Epithelial cell of esophagus (primary cell): ENCODE measurements at regions not wholly inside any gene's neighbourhood (a gene's known extent, or its start where the extent isn't known, plus 50 kb on each side); places are given as distances from the start of the nearest gene placed in this dataset.

Experiments
- DNase-seq: peaks from one replicate; pipeline ENCODE4 v3.0.0; 2010; ENCODE audit warnings: low read depth
- H3K4me3 ChIP-seq: 2 replicates; pipeline ENCODE4 v1.5.1; 2011; ENCODE audit warnings: mild to moderate bottlenecking, low read length, control low read depth
- TF ChIP-seq, protein P1 (sequence below): IDR thresholded peaks from 2 replicates; pipeline ENCODE4 v1.5.1; 2011; ENCODE audit warnings: low read depth, mild to moderate bottlenecking, low read length, control low read depth, inconsistent platforms; ENCODE audit not compliant: insufficient read depth; ENCODE audit errors: missing control alignments

DNA sequence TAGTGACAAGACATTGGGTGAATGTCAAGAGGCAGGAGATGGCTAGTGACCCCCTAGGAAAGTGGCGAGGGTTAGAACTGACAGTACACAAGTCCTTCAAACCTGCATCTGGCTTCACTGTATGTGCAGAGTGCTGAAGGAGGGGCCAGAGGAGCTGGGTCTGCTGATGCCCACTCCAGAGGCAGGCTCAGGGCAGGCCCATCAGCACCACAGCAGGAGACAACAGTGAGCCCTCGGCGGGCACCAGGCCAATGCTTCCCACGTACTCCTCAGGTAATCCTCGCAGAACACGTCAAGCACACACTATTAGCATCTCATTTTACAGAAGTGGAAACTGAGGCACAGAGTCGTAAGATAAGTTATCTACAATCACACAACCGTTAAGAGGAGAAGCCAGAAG lies 76.1 kb upstream of the SH3PXD2B start:
- DNase-seq: no peak
- TF ChIP-seq, protein P1, sequence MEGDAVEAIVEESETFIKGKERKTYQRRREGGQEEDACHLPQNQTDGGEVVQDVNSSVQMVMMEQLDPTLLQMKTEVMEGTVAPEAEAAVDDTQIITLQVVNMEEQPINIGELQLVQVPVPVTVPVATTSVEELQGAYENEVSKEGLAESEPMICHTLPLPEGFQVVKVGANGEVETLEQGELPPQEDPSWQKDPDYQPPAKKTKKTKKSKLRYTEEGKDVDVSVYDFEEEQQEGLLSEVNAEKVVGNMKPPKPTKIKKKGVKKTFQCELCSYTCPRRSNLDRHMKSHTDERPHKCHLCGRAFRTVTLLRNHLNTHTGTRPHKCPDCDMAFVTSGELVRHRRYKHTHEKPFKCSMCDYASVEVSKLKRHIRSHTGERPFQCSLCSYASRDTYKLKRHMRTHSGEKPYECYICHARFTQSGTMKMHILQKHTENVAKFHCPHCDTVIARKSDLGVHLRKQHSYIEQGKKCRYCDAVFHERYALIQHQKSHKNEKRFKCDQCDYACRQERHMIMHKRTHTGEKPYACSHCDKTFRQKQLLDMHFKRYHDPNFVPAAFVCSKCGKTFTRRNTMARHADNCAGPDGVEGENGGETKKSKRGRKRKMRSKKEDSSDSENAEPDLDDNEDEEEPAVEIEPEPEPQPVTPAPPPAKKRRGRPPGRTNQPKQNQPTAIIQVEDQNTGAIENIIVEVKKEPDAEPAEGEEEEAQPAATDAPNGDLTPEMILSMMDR: no peak

DNA sequence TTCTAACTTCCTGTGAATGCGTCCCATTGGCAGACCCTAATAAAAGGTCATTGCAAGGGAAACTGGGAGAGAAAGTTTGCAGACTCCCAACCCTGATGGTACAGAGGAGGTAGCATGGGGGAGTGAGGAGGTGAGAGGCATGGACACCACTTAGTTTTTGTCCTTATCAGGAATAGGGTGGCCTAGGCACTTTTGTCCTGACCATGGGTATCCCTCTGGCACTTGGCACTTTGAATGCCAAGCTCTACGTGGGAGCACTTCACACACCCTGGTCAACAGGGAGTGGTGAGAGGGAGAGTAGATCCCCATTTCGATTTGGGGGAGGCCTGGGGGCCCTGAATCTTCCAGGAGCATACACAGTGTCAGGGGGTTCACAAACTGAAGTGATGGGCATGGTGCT lies 75.6 kb upstream of the SH3PXD2B start:
- H3K4me3 ChIP-seq: no peak overlapping the region
- TF ChIP-seq, protein P1: no peak
- no peak for DNase-seq

More for the DNA sequence above, 76.1 kb upstream of the SH3PXD2B start:
- H3K4me3 ChIP-seq: no peak overlapping the region

DNA sequence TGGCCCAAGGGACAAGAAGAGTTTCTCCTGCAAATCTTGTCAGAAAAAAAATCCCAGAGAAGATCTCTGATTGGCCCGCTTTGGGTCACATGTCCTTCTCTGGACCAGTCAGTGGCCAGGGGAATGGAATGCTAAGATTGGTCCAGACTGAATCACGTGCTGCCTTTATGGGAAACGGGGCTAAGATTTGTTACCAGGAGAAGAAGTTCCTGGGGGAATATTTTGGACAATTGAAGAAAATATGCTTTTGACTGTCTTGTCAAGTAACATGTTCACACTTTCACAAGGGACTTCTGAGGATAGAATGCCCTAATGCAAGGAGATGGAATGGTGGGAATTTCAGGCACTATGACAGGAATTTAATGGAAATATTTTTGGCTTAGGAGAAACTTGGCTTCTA lies 74.1 kb upstream of the SH3PXD2B start:
- TF ChIP-seq, protein P1: no peak
- DNase-seq: no peak
- no peak overlapping the region for H3K4me3 ChIP-seq

DNA sequence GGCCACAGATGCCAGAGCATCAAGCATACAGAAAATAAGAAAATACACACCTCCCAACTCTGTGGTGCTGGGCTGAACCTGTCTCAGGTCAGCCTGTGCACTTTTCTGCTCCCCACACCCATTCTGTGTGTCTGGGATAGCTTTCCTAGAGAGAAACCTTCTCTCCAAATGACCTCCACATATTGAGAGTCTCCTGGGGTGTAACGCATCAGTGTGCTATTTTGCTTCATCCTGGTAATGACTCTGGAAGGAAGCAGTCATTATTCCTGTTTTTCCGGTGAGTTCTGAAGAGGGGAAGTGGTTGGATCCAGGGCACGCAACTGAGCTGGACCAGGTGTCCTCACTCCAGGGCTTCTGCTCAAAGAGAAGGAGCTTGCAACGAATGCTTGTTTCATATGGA lies 73.2 kb upstream of the SH3PXD2B start:
- TF ChIP-seq, protein P1: no peak
- DNase-seq: no peak

DNA sequence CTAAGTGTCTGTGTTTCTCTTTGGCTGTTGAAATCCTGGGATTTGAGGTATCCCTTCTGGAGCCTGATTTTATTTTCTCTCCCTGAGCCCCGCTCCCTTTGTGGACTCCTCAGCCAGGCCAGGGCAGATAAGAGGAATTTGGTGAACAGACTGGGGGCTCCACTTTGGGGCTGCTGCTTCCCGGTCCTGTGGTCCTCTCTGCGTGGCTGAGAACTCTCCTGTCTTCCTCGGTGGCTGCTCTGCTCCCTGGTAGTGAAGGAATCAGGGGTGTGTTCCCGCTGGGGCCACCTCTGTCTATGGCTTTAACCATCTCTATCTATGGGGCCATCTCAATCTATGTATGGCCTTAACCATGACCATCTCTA lies 71.7 kb upstream of the SH3PXD2B start:
- H3K4me3 ChIP-seq: no peak overlapping the region
- TF ChIP-seq, protein P1: no peak
- DNase-seq: no peak

More for the DNA sequence above, 73.2 kb upstream of the SH3PXD2B start:
- H3K4me3 ChIP-seq: no peak overlapping the region

DNA sequence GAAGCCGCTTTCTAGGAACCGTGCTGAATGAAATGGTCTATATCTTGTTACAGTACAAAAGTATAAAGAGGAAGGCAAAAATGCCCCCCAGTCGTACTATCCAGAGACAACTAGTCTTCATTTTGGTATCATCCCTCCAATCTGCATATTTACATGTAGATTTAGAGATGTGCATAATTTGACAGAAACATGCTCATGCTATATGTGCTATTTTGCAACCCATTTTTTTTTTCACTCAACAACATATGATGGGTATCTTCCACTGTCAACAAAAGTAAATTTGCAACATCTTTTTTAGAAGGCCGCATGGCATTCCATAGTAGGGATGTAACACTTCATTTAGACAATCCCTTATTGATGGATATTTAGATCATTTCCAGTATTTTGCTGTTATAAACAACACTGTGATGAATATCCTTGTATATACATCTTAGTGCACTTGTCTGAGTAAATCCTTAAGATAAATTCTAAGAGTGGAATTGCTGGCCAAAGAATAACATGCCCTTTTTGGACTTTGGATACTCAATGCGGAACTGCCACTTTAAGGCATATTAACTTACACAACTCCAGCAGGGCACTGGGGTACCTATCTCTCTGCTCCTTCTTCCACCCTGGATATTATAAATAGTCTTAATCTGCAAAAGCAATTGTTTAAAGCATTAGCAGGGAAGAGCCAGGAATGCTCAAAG lies 71.1 kb upstream of the SH3PXD2B start:
- TF ChIP-seq, protein P1: no peak
- no peak for DNase-seq
- H3K4me3 ChIP-seq: no peak overlapping the region

DNA sequence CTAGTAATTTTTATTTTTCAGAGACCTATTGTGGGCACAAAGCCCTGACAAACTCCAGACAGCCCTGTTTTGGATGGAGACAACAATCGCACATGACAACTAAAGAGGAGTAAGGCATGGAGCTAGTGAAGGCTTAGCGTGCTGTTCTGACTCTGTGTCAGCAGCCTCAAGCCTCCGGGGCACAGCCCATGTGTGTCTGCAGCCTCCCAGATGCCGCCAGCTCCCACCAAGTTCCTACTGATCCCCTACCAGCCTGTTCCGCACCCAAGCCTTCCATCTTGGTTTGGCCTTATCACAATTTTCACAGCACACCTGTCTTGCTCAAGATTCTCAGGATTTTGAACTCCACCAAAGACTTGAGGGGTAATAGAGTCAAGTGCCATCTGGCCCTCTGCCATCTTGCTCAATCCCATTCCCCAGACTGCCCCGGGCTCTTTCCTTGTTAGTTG lies 70.3 kb upstream of the SH3PXD2B start:
- no peak overlapping the region for H3K4me3 ChIP-seq
- no peak for DNase-seq
- TF ChIP-seq, protein P1: no peak
